Mammary epithelial cell (primary cell): ENCODE measurements at regions not wholly inside any gene's neighbourhood (a gene's known extent, or its start where the extent isn't known, plus 50 kb on each side); places are given as distances from the start of the nearest gene placed in this dataset.

Experiments used
- EZH2 ChIP-seq: IDR thresholded peaks from 2 replicates; pipeline ENCODE4 v1.6.1; 2012; ENCODE audit warnings: low read length, inconsistent platforms, borderline replicate concordance
- TF ChIP-seq, protein P1 (sequence below), 2 donors: IDR thresholded peaks in 1 of 2; conservative IDR thresholded peaks in 1 of 2; 2 replicates each; pipeline ENCODE4 v1.5.1; 2011 to 2012; ENCODE audit warnings: inconsistent platforms in 2 of 2, low read length in 2 of 2, mild to moderate bottlenecking in 2 of 2, control low read depth in 1 of 2, low read depth in 1 of 2; ENCODE audit not compliant: insufficient read depth in 1 of 2; ENCODE audit errors: extremely low read depth in 1 of 2

DNA sequence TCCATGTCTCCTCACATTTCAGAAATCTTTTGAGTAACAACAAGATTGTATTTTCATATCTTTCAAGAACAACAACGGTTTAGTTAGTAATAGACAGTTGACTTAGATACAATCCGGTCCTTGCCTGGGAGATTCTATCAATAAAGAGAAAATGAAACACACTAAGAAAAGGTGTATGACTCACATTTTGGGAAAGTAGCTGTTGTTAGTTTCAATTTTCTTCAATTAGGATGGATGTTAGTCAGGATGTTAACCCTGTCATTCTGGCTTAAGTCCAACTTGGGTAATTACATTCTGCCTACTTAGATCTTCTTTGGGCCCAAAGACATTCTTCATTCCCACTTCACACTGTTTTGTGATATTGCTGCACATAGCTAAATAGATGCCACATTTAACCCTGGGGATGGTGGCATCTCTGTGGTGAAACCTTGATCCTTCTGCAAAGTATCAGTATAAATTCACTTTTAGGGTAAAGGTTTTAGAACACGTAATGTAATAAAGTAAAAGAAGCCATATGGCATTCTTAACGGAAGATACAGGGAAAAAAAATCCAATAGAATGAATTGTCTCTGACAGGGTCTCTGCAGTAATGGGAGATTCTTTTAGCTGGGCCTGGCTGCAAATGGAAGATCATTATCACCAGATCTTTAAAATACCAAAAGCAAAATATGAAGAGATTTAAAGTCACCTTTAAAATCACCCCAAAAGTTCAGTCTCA is 365.5 kb downstream of the FIGN start:
- TF ChIP-seq, protein P1, sequence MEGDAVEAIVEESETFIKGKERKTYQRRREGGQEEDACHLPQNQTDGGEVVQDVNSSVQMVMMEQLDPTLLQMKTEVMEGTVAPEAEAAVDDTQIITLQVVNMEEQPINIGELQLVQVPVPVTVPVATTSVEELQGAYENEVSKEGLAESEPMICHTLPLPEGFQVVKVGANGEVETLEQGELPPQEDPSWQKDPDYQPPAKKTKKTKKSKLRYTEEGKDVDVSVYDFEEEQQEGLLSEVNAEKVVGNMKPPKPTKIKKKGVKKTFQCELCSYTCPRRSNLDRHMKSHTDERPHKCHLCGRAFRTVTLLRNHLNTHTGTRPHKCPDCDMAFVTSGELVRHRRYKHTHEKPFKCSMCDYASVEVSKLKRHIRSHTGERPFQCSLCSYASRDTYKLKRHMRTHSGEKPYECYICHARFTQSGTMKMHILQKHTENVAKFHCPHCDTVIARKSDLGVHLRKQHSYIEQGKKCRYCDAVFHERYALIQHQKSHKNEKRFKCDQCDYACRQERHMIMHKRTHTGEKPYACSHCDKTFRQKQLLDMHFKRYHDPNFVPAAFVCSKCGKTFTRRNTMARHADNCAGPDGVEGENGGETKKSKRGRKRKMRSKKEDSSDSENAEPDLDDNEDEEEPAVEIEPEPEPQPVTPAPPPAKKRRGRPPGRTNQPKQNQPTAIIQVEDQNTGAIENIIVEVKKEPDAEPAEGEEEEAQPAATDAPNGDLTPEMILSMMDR (conservative IDR thresholded peaks at IDR 0.05 in 1 of 2, IDR thresholded peaks at IDR 0.05 in 1 of 2; ENCODE audit: extremely low read depth in 1 of 2, insufficient read depth in 1 of 2, low read depth in 1 of 2, low read length in 2 of 2) = no peak
- TF ChIP-seq EZH2 = no peak
